ENCODE measurements at regions not wholly inside any gene's neighbourhood (a gene's known extent, or its start where the extent isn't known, plus 50 kb on each side); places are given as distances from the start of the nearest gene placed in this dataset.
A peak's percentile ranks its signal among the peaks of the same experiment; 100 is the strongest.
"Not testable (repeated sequence)": the region's sequence is repeated elsewhere in the genome, so short reads cannot be mapped to it uniquely, and the experiment has no call there.

DNA sequence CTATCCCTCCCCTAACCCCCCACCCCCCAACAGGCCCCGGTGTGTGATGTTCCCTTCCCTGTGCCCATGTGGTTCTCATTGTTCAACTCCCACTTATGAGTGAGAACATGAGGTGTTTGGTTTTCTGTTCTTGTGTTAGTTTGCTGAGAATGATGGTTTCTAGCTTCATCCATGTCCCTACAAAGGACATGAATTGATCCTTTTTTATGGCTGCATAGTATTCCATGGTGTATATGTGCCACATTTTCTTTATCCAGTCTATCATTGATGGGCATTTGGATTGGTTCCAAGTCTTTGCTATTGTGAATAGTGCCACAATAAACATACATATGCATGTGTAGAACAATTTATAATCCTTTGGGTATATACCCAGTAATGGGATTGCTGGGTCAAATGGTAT, 612.1 kb upstream of the ADGRB3 start:
- not testable (repeated sequence) for H3K4me1 ChIP-seq (ENCODE audit: low read length); DNase-seq; H3K79me2 ChIP-seq (ENCODE audit: low read length); H3K4me2 ChIP-seq (ENCODE audit: low read depth, low read length, poor library complexity, severe bottlenecking); H3K9me3 ChIP-seq (ENCODE audit: low read length); H4K20me1 ChIP-seq (ENCODE audit: insufficient read depth, low read depth, low read length); H3K36me3 ChIP-seq (ENCODE audit: insufficient read depth, low read length); H3K27ac ChIP-seq (ENCODE audit: low read length); H3K27me3 ChIP-seq (ENCODE audit: low read length); H2AFZ ChIP-seq (ENCODE audit: low read length); H3K4me3 ChIP-seq (ENCODE audit: low read length); H3K9ac ChIP-seq (ENCODE audit: low read length); H3K9me2 ChIP-seq (replicated peaks; ENCODE audit: insufficient read depth, low read length)

DNA sequence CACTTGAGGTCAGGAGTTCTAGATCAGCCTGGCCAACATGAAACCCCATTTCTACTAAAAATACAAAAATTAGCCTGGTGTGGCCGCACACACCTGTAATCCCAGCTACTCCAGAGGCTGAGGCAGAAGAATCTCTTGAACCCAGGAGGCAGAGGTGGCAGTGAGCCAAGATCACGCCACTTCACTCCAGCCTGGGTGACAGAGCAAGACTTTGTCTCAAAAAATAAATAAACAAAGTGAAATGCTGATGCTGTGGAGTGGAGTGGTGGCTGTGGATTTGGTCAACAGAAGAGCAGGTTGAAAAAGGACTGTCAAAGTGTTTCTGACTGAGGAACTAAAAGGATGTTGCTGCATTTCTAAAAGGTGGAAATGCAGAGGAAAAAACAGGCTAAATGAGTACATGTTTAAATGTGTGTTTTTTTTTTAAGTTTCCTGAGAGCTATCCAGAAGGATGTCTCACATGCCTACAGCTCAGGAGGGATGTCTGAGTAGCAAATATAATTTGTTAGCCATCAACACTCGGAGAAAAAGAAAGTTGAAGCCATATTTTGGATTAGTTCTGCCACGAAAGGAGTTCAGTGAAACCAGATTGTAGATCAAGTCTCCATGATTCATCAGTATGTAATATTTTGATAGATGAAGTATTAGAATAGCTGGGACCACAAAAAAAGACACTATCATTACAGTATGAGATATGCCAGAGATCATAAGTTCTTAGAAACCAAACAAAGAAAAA, 621.1 kb upstream of the ADGRB3 start:
- Histone ChIP-seq H3K9me2 (replicated peaks; ENCODE audit: insufficient read depth, low read length) (no peaks in the 10 kb centered on the region), H3K4me2 (ENCODE audit: low read depth, low read length, poor library complexity, severe bottlenecking) (no peak overlapping the region), H3K4me3 (ENCODE audit: low read length) (no peak overlapping the region), H3K9me3 (ENCODE audit: low read length) (no peaks in the 10 kb centered on the region), H3K36me3 (ENCODE audit: insufficient read depth, low read length) (no peaks in the 10 kb centered on the region), H4K20me1 (ENCODE audit: insufficient read depth, low read depth, low read length) (no peaks in the 10 kb centered on the region), H3K9ac (ENCODE audit: low read length) (no peak overlapping the region), H2AFZ (ENCODE audit: low read length) (no peak overlapping the region), H3K27me3 (ENCODE audit: low read length) (no peaks in the 10 kb centered on the region), H3K4me1 (ENCODE audit: low read length) (no peaks in the 10 kb centered on the region), H3K79me2 (ENCODE audit: low read length) (no peaks in the 10 kb centered on the region), H3K27ac (ENCODE audit: low read length) (no peak overlapping the region)
- no peak for DNase-seq

DNA sequence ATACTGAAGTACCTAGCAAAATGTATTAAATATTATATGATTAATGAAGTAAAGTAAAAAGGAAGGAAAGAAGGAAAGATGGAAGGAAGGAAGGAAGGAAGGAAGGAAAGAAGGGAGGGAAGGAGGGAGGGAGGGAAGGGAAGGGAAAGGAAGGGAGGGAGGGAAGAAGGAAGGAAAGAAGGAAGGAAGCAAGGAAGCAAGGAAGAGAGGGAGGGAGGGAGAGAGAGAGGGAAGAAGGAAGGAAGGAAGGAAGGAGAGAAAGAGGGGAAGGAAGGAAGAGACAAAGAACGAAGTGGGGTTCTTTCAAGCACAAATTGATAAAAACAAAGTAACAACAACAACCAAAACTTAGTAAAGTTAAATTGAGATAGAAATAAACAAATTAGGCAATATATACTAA, 622.3 kb upstream of the ADGRB3 start:
- no peak overlapping the region for H3K27ac ChIP-seq (ENCODE audit: low read length)
- DNase-seq, result no peak
- H3K9me3 ChIP-seq (ENCODE audit: low read length), result no peaks in the 10 kb centered on the region
- no peaks in the 10 kb centered on the region for H3K9me2 ChIP-seq (replicated peaks; ENCODE audit: insufficient read depth, low read length)
- no peaks in the 10 kb centered on the region for H3K79me2 ChIP-seq (ENCODE audit: low read length)
- no peaks in the 10 kb centered on the region for H3K27me3 ChIP-seq (ENCODE audit: low read length)
- 0 out of 2 replicates have a peak, but pooled peaks cover 3% of the 10 kb centered on the region for H3K4me1 ChIP-seq (ENCODE audit: low read length)
- H3K4me3 ChIP-seq (ENCODE audit: low read length), result no peak overlapping the region
- H2AFZ ChIP-seq (ENCODE audit: low read length), result no peak overlapping the region
- no peaks in the 10 kb centered on the region for H3K36me3 ChIP-seq (ENCODE audit: insufficient read depth, low read length)
- no peak overlapping the region for H3K9ac ChIP-seq (ENCODE audit: low read length)
- no peak overlapping the region for H3K4me2 ChIP-seq (ENCODE audit: low read depth, low read length, poor library complexity, severe bottlenecking)
- H4K20me1 ChIP-seq (ENCODE audit: insufficient read depth, low read depth, low read length), result no peaks in the 10 kb centered on the region

DNA sequence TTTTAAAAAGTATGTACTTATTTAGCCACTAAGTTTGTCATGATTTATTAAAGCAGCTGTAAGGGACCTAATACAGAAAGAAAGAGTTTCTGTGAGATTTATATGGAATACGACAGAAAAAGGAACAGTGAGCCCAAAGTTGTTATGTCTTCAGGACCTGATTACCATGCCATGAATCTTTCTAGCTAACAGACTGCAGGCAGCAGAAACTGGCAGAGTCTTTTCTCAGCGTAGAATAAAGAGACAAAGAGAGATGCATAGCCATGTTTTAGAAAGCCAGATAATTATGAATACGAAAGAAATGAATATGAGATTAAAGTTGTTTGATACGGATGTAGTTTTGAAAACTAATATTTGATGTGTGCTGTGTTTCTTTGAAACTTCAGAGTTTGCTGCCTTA, 624.1 kb upstream of the ADGRB3 start:
- Histone ChIP-seq H3K4me2 (ENCODE audit: low read depth, low read length, poor library complexity, severe bottlenecking) (no peak overlapping the region), H3K27me3 (ENCODE audit: low read length) (no peaks in the 10 kb centered on the region), H3K9me3 (ENCODE audit: low read length) (no peaks in the 10 kb centered on the region), H3K79me2 (ENCODE audit: low read length) (no peaks in the 10 kb centered on the region), H2AFZ (ENCODE audit: low read length) (no peak overlapping the region), H3K9ac (ENCODE audit: low read length) (no peak overlapping the region), H3K36me3 (ENCODE audit: insufficient read depth, low read length) (no peaks in the 10 kb centered on the region), H3K4me3 (ENCODE audit: low read length) (no peak overlapping the region), H3K27ac (ENCODE audit: low read length) (no peak overlapping the region), H4K20me1 (ENCODE audit: insufficient read depth, low read depth, low read length) (no peaks in the 10 kb centered on the region), H3K9me2 (replicated peaks; ENCODE audit: insufficient read depth, low read length) (no peaks in the 10 kb centered on the region), H3K4me1 (ENCODE audit: low read length) (0 out of 2 replicates have a peak, but pooled peaks cover 3% of the 10 kb centered on the region)
- no peak for DNase-seq

DNA sequence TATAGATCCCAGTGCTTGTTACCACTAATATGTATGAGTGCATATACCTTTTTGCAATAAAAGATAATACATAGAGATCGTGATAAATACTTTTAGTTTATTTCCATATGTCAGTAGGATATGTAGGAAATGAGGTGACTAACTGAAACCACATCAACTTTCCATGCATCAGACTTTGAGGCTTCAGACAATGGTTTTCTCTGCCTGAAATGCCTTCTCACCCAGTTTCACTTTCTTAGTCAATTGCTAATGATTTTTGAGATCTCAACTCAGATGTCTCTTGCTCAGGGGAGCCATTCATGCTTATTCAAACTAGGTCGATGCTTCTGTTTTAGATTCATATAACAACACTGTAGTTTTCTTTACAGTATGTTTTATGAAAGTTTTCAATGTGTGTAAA, 626.6 kb upstream of the ADGRB3 start:
- Histone ChIP-seq H3K27ac (ENCODE audit: low read length) (no peak overlapping the region), H3K79me2 (ENCODE audit: low read length) (no peaks in the 10 kb centered on the region), H4K20me1 (ENCODE audit: insufficient read depth, low read depth, low read length) (no peaks in the 10 kb centered on the region), H3K4me3 (ENCODE audit: low read length) (no peak overlapping the region), H3K36me3 (ENCODE audit: insufficient read depth, low read length) (no peaks in the 10 kb centered on the region), H3K4me1 (ENCODE audit: low read length) (0 out of 2 replicates have a peak, but pooled peaks cover 3% of the 10 kb centered on the region), H3K27me3 (ENCODE audit: low read length) (no peaks in the 10 kb centered on the region), H3K9me3 (ENCODE audit: low read length) (no peaks in the 10 kb centered on the region), H3K9ac (ENCODE audit: low read length) (no peak overlapping the region), H3K9me2 (replicated peaks; ENCODE audit: insufficient read depth, low read length) (no peaks in the 10 kb centered on the region), H2AFZ (ENCODE audit: low read length) (peak overlapping the region; percentile 25; the same call in 1 of the 2 replicates), H3K4me2 (ENCODE audit: low read depth, low read length, poor library complexity, severe bottlenecking) (peak overlapping the region; percentile 2)
- DNase-seq, result no peak

DNA sequence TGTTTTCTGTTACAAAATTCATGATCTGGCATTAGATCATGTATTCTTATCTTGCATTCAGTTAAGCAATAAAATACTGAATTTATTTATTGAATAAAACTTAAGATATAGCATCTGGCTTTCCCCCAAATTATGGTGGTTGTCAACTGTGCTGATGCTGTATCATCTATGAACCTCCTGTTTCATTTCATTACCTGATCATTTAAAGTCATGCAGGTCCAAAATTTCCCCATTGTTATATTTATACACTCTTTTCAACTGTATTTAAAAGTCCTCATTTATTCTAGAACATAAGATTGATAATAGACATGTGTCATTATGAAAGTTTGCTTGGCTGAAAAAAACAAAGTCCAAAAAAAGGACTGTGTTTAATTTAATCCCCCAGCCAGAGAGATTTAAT, 627.4 kb upstream of the ADGRB3 start:
- Histone ChIP-seq H3K27ac (ENCODE audit: low read length) (no peak overlapping the region), H3K4me3 (ENCODE audit: low read length) (no peak overlapping the region), H3K27me3 (ENCODE audit: low read length) (no peaks in the 10 kb centered on the region), H4K20me1 (ENCODE audit: insufficient read depth, low read depth, low read length) (no peaks in the 10 kb centered on the region), H3K36me3 (ENCODE audit: insufficient read depth, low read length) (no peaks in the 10 kb centered on the region), H3K4me2 (ENCODE audit: low read depth, low read length, poor library complexity, severe bottlenecking) (peak overlapping the region; percentile 2), H3K9me3 (ENCODE audit: low read length) (no peaks in the 10 kb centered on the region), H3K79me2 (ENCODE audit: low read length) (no peaks in the 10 kb centered on the region), H2AFZ (ENCODE audit: low read length) (peak overlapping the region; percentile 37; the same call in 1 of the 2 replicates), H3K9ac (ENCODE audit: low read length) (no peak overlapping the region), H3K4me1 (ENCODE audit: low read length) (0 out of 2 replicates have a peak, but pooled peaks cover 3% of the 10 kb centered on the region), H3K9me2 (replicated peaks; ENCODE audit: insufficient read depth, low read length) (no peaks in the 10 kb centered on the region)
- no peak for DNase-seq

DNA sequence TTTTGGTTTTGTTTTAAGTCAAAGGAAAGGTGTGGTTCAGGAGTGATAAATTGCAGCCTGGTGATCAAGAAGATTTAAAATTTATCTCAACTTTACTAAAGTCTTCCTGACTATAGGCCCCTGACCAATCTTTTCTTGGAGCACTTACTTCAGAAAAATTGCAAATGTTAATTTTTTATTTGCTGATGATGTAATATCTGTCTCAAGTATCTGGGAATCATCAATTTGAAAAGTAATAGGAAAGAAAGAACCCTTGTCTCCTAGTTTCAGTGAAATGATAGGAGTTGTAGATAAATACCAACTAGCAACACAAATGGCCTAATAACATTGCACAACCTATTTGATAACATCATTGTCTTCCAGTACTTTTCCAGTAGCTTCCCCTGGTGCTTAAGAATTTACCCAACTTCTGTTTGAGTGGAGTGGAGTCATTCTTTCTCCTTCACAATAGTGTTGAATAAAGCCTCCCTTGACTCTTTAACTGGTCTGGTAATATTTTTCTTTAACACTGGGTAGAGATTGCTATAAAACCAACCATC, 648.3 kb upstream of the ADGRB3 start:
- Histone ChIP-seq H3K4me2 (ENCODE audit: low read depth, low read length, poor library complexity, severe bottlenecking) (no peak overlapping the region), H3K4me3 (ENCODE audit: low read length) (no peak overlapping the region), H3K36me3 (ENCODE audit: insufficient read depth, low read length) (no peaks in the 10 kb centered on the region), H3K9me2 (replicated peaks; ENCODE audit: insufficient read depth, low read length) (no peaks in the 10 kb centered on the region), H2AFZ (ENCODE audit: low read length) (no peak overlapping the region), H3K4me1 (ENCODE audit: low read length) (no peaks in the 10 kb centered on the region), H3K79me2 (ENCODE audit: low read length) (no peaks in the 10 kb centered on the region), H3K27ac (ENCODE audit: low read length) (no peak overlapping the region), H3K9me3 (ENCODE audit: low read length) (no peaks in the 10 kb centered on the region), H4K20me1 (ENCODE audit: insufficient read depth, low read depth, low read length) (no peaks in the 10 kb centered on the region), H3K27me3 (ENCODE audit: low read length) (no peaks in the 10 kb centered on the region), H3K9ac (ENCODE audit: low read length) (no peak overlapping the region)
- DNase-seq, result no peak

DNA sequence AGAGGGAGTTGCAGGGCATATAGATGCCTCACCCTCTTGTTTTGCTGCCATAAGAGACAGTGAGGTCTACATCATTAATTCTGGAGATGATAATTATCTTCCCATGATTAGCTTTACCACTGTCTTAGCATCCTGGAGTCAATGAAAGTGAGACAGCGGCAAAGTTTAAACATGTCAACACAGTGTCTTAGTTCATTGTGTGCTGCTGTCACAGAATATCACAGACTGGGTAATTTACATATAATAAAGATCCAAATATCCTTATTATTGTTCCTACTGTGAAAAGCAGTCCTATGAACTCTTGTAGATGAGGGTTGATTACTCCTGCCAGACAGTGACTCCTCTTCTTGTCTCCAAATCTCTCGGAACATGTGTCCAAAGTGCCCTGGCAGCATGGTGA, 658.6 kb upstream of the ADGRB3 start:
- H3K9me2 ChIP-seq (replicated peaks; ENCODE audit: insufficient read depth, low read length), result no peaks in the 10 kb centered on the region
- H3K79me2 ChIP-seq (ENCODE audit: low read length), result no peaks in the 10 kb centered on the region
- H3K27me3 ChIP-seq (ENCODE audit: low read length), result no peaks in the 10 kb centered on the region
- no peaks in the 10 kb centered on the region for H3K4me1 ChIP-seq (ENCODE audit: low read length)
- no peak overlapping the region for H2AFZ ChIP-seq (ENCODE audit: low read length)
- H3K9ac ChIP-seq (ENCODE audit: low read length), result no peak overlapping the region
- no peaks in the 10 kb centered on the region for H3K36me3 ChIP-seq (ENCODE audit: insufficient read depth, low read length)
- H4K20me1 ChIP-seq (ENCODE audit: insufficient read depth, low read depth, low read length), result no peaks in the 10 kb centered on the region
- no peak overlapping the region for H3K4me2 ChIP-seq (ENCODE audit: low read depth, low read length, poor library complexity, severe bottlenecking)
- no peak overlapping the region for H3K27ac ChIP-seq (ENCODE audit: low read length)
- H3K9me3 ChIP-seq (ENCODE audit: low read length), result no peaks in the 10 kb centered on the region
- DNase-seq, result no peak
- H3K4me3 ChIP-seq (ENCODE audit: low read length), result no peak overlapping the region

Measured in Karpas-422 (cell line).